ENCODE measurements at regions not wholly inside any gene's neighbourhood (a gene's known extent, or its start where the extent isn't known, plus 50 kb on each side); places are given as distances from the start of the nearest gene placed in this dataset.

DNA sequence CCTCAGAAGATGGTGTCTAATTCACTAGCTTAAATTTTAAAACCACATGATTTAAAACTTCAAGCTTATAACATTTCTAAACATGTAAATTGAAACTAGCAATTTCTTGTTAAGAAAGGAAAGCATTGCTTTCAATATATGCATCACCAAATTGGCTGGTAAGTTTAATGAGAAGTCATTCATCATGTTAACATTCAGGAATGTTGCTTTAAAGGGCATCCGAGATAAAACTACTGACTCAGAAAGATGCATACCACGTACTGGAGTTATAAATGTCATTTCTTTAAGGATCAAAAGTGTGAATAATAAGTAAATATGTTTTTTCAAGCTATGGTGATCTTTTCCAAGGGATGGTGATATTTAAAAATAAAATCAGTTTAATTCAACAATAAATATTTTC, 83.3 kb upstream of the VCX2 start:
- no peak overlapping the region for H3K23ac ChIP-seq (ENCODE audit: insufficient read length, low read depth, low read length)
- H4K20me1 ChIP-seq (ENCODE audit: control insufficient read depth, insufficient read depth, insufficient read length) = no peaks in the 10 kb centered on the region
- no peak overlapping the region for H2AK5ac ChIP-seq (ENCODE audit: insufficient read length, low read length)
- H3K4me2 ChIP-seq (ENCODE audit: insufficient read depth, insufficient read length, low read length) = no peak overlapping the region
- WGBS (ENCODE audit: extremely low coverage, insufficient read length, low lambda C conversion rate) = no CpG with 5 or more reads among the region's 2 CpGs
- no peak overlapping the region for H4K5ac ChIP-seq (ENCODE audit: insufficient read length, low read depth, low read length)
- no peak overlapping the region for H3T11ph ChIP-seq (ENCODE audit: low read length)
- H3K9me3 ChIP-seq (ENCODE audit: control insufficient read depth, low read depth, low read length) = no peaks in the 10 kb centered on the region
- H4K91ac ChIP-seq (ENCODE audit: insufficient read length, low read depth, low read length) = no peak overlapping the region
- H3K9ac ChIP-seq (ENCODE audit: extremely low read depth, insufficient read length, low read length) = no peak overlapping the region
- H3K27me3 Mint-ChIP-seq (ENCODE audit: low read depth) = peaks cover 2% of the 10 kb centered on the region; the same call in 1 of the 2 replicates
- no peaks in the 10 kb centered on the region for H3K4me1 ChIP-seq (ENCODE audit: insufficient read depth, low read length)
- no peaks in the 10 kb centered on the region for H3K4me1 Mint-ChIP-seq
- no peak overlapping the region for H2BK12ac ChIP-seq (ENCODE audit: insufficient read length, low read depth, low read length)
- no peak for DNase-seq
- H2BK5ac ChIP-seq (ENCODE audit: insufficient read length, low read length) = no peak overlapping the region
- H2AFZ ChIP-seq (ENCODE audit: low read length) = no peak overlapping the region
- no peaks in the 10 kb centered on the region for H3K79me2 ChIP-seq (ENCODE audit: insufficient read depth, low read length)
- no peaks in the 10 kb centered on the region for H3K23me2 ChIP-seq (ENCODE audit: insufficient read length, low read depth, low read length, poor library complexity, severe bottlenecking)
- H3K79me1 ChIP-seq (ENCODE audit: insufficient read depth, low read depth, low read length, poor library complexity, severe bottlenecking) = no peaks in the 10 kb centered on the region
- H4K8ac ChIP-seq (replicated peaks; ENCODE audit: insufficient read length, low read depth, low read length) = no peak overlapping the region
- H3K36me3 Mint-ChIP-seq (ENCODE audit: insufficient read depth in 1 of 3, low read depth in 3 of 3) = no peaks in the 10 kb centered on the region
- H2BK20ac ChIP-seq (ENCODE audit: low read depth, low read length, poor library complexity, severe bottlenecking) = no peak overlapping the region
- no peak overlapping the region for H3K4ac ChIP-seq (ENCODE audit: low read depth, low read length)
- TF ChIP-seq, protein P1, sequence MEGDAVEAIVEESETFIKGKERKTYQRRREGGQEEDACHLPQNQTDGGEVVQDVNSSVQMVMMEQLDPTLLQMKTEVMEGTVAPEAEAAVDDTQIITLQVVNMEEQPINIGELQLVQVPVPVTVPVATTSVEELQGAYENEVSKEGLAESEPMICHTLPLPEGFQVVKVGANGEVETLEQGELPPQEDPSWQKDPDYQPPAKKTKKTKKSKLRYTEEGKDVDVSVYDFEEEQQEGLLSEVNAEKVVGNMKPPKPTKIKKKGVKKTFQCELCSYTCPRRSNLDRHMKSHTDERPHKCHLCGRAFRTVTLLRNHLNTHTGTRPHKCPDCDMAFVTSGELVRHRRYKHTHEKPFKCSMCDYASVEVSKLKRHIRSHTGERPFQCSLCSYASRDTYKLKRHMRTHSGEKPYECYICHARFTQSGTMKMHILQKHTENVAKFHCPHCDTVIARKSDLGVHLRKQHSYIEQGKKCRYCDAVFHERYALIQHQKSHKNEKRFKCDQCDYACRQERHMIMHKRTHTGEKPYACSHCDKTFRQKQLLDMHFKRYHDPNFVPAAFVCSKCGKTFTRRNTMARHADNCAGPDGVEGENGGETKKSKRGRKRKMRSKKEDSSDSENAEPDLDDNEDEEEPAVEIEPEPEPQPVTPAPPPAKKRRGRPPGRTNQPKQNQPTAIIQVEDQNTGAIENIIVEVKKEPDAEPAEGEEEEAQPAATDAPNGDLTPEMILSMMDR (conservative IDR thresholded peaks at IDR 0.05) = no peak
- H2BK120ac ChIP-seq (ENCODE audit: low read depth, low read length, poor library complexity, severe bottlenecking) = no peak overlapping the region
- no peak overlapping the region for H3K27ac ChIP-seq (ENCODE audit: insufficient read length, low read depth, low read length)
- no peak overlapping the region for H3K27ac Mint-ChIP-seq
- no peaks in the 10 kb centered on the region for H3K9me3 Mint-ChIP-seq
- no peak overlapping the region for H2BK15ac ChIP-seq (ENCODE audit: low read depth, low read length)
- H3K4me3 Mint-ChIP-seq = no peak overlapping the region
- no peak overlapping the region for H3K18ac ChIP-seq (ENCODE audit: insufficient read length, low read depth, low read length)
- H3K27me3 ChIP-seq (ENCODE audit: insufficient read depth, low read length) = no peaks in the 10 kb centered on the region
- no peak overlapping the region for H3K14ac ChIP-seq (ENCODE audit: insufficient read depth, low read length)
- H3K56ac ChIP-seq (ENCODE audit: insufficient read length, low read depth, low read length) = no peak overlapping the region

Measured in H9 (cell line).